Vagina (tissue), 2 donors: ENCODE measurements at regions not wholly inside any gene's neighbourhood (a gene's known extent, or its start where the extent isn't known, plus 50 kb on each side); places are given as distances from the start of the nearest gene placed in this dataset.

Experiments used
- CTCF ChIP-seq, 3 experiments: fragments of 450-650 bp in 2 of 3; fragments of 200-600 bp in 1 of 3; sonication (generic) in 1 of 3; IDR thresholded peaks; one replicate each; pipeline ENCODE4 v1.5.1; 2017 to 2019; ENCODE audit warnings: antibody characterized with exemption in 3 of 3, mild to moderate bottlenecking in 2 of 3, moderate library complexity in 2 of 3
- POLR2A ChIP-seq, 2 donors: fragments of 450-650 bp; IDR thresholded peaks; one replicate each; pipeline ENCODE4 v1.6.1; 2017; ENCODE audit warnings: antibody characterized with exemption in 2 of 2, mild to moderate bottlenecking in 2 of 2, moderate library complexity in 2 of 2
- POLR2AphosphoS5 ChIP-seq, 2 donors: sonication (generic); formaldehyde crosslinking; IDR thresholded peaks; one replicate each; pipeline ENCODE4 v1.9.0; 2017; ENCODE audit warnings: antibody characterized with exemption in 2 of 2, mild to moderate bottlenecking in 2 of 2, low read depth in 1 of 2; ENCODE audit not compliant: insufficient read depth in 1 of 2

GRCh38 chr9:106691627-106692026 is 171.3 kb upstream of the ZNF462 start:
- no peak for TF ChIP-seq CTCF (IDR thresholded peaks at IDR 0.05)
- TF ChIP-seq POLR2A (IDR thresholded peaks at IDR 0.05), result no peak
- TF ChIP-seq POLR2AphosphoS5 (IDR thresholded peaks at IDR 0.05; ENCODE audit: insufficient read depth in 1 of 2, low read depth in 1 of 2), result no peak
